K562 (cell line): ENCODE measurements at regions not wholly inside any gene's neighbourhood (a gene's known extent, or its start where the extent isn't known, plus 50 kb on each side); places are given as distances from the start of the nearest gene placed in this dataset.

Experiments used
- SMARCC2 ChIP-seq: fragments of 450-650 bp; IDR thresholded peaks from 2 replicates; pipeline ENCODE4 v1.6.1; 2017; ENCODE audit warnings: antibody characterized with exemption, moderate library complexity, mild to moderate bottlenecking, low read depth
- ZNF696 ChIP-seq: fragments of 250-450 bp; sonication (Bioruptor Pico); conservative IDR thresholded peaks from 2 replicates; pipeline ENCODE4 v1.4.0; 2020; ENCODE audit warnings: mild to moderate bottlenecking, moderate library complexity
- TF ChIP-seq, protein P1 (sequence below): fragments of 250-450 bp; sonication (Bioruptor Pico); IDR thresholded peaks from 2 replicates; pipeline ENCODE4 v1.4.0; 2020
- TF ChIP-seq, protein P2 (sequence below): sonication (generic); formaldehyde crosslinking; IDR thresholded peaks from 2 replicates; pipeline ENCODE4 v1.9.0; 2022; ENCODE audit warnings: mild to moderate bottlenecking, missing genetic modification reagents

DNA sequence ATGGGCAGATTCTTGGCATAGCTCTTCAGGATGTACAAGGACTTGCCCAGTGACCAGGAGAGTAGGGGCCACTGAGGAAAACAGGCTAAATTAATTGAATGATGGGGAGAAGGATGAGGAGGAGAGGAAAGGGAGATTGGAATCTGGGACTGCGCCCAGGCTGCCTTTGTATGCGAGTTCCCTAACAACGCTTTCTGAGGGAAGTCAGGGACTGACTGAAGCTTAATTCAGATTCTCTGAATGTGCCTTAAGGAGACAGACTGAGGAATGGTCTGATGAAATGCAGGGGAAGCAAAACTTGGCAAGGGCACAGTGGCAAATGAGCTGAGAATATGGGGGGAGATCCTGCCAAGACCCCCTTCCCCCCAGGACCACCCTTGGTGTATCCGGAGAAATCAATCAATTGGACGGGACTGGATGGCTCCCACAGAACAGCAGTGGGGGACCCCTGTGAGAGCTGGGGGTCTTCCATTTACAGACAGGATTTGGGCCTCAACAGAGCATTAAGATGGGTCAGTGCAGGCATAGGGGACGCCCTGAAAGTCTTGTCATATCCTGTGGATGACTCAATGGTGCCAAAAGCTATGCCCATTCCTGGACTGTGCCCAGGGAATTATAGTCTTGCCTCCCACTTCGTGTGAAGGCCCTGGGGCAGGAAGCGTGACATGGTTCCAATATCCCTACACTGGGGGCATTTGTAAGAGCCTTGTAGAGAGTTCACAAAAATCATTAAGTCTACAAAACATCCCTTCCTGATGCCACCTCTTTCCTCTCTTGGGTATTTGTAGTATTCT lies 215.5 kb upstream of the TNC start (continued):
- TF ChIP-seq, protein P1, sequence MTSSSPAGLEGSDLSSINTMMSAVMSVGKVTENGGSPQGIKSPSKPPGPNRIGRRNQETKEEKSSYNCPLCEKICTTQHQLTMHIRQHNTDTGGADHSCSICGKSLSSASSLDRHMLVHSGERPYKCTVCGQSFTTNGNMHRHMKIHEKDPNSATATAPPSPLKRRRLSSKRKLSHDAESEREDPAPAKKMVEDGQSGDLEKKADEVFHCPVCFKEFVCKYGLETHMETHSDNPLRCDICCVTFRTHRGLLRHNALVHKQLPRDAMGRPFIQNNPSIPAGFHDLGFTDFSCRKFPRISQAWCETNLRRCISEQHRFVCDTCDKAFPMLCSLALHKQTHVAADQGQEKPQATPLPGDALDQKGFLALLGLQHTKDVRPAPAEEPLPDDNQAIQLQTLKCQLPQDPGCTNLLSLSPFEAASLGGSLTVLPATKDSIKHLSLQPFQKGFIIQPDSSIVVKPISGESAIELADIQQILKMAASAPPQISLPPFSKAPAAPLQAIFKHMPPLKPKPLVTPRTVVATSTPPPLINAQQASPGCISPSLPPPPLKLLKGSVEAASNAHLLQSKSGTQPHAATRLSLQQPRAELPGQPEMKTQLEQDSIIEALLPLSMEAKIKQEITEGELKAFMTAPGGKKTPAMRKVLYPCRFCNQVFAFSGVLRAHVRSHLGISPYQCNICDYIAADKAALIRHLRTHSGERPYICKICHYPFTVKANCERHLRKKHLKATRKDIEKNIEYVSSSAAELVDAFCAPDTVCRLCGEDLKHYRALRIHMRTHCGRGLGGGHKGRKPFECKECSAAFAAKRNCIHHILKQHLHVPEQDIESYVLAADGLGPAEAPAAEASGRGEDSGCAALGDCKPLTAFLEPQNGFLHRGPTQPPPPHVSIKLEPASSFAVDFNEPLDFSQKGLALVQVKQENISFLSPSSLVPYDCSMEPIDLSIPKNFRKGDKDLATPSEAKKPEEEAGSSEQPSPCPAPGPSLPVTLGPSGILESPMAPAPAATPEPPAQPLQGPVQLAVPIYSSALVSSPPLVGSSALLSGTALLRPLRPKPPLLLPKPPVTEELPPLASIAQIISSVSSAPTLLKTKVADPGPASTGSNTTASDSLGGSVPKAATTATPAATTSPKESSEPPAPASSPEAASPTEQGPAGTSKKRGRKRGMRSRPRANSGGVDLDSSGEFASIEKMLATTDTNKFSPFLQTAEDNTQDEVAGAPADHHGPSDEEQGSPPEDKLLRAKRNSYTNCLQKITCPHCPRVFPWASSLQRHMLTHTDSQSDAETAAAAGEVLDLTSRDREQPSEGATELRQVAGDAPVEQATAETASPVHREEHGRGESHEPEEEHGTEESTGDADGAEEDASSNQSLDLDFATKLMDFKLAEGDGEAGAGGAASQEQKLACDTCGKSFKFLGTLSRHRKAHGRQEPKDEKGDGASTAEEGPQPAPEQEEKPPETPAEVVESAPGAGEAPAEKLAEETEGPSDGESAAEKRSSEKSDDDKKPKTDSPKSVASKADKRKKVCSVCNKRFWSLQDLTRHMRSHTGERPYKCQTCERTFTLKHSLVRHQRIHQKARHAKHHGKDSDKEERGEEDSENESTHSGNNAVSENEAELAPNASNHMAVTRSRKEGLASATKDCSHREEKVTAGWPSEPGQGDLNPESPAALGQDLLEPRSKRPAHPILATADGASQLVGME (CRISPR knock-in tag) = no peak
- TF ChIP-seq ZNF696 (CRISPR knock-in tag) (no peak), SMARCC2 (no peak)
- TF ChIP-seq, protein P2, sequence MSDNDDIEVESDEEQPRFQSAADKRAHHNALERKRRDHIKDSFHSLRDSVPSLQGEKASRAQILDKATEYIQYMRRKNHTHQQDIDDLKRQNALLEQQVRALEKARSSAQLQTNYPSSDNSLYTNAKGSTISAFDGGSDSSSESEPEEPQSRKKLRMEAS = no peak
